ENCODE measurements at regions not wholly inside any gene's neighbourhood (a gene's known extent, or its start where the extent isn't known, plus 50 kb on each side); places are given as distances from the start of the nearest gene placed in this dataset.

DNA sequence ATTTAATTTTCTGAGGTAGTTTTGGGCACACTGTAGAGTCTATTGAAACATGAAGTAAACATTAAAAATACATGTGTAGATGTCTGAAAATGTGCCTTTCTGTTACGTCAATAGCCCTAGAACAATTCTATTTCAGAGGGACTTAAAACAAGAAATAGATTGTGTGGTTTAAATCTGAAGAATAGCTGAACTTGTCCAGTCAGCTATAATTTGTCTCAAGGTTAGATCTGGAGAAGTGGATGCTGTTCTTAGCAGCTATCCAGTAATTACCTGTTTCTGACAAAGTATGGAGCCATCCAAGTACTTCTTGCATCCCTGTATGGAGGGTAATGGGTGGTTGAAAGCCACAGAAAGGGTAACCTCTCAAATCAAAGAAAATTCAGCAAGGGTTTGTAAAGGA lies 92.8 kb downstream of the SEPTIN7 start:
- no peaks in the 10 kb centered on the region for H3K27me3 ChIP-seq (ENCODE audit: control insufficient read depth in 2 of 2, insufficient read depth in 2 of 2, low read length in 2 of 2)
- intact Hi-C loops (cut with micrococcal nuclease) (no loop called here), in situ Hi-C loops (cut with MboI) (no loop called here)
- ChIA-PET CTCF (ENCODE audit: low intra/inter-chr PET ratio) (no interaction called here), POLR2A (no interaction called here)
- H3K27ac ChIP-seq (ENCODE audit: extremely low read depth, low read depth, low read length), result no peak overlapping the region
- peaks cover 17% of the 10 kb centered on the region; the same call in 1 of the 3 replicates for H3K36me3 ChIP-seq (ENCODE audit: control insufficient read depth, insufficient read depth, low read length)
- no peaks in the 10 kb centered on the region for H3K9me1 ChIP-seq (ENCODE audit: control insufficient read depth, insufficient read depth, low read length)
- no TSS peak for BruUV-seq (replicated peaks)
- no peaks in the 10 kb centered on the region; a peak in 1 of 5 replicates for H3K4me1 ChIP-seq (replicated peaks in 1 of 2; ENCODE audit: control insufficient read depth in 2 of 2, insufficient read depth in 2 of 2, low read length in 2 of 2)
- FAIRE-seq (peak; percentile 44), ATAC-seq (no peak), DNase-seq (ENCODE audit: extremely low read depth in 1 of 4, low spot score in 3 of 4) (no peak)
- H3K4me3 ChIP-seq, result no peak overlapping the region
- no peaks in the 10 kb centered on the region for H4K20me1 ChIP-seq (replicated peaks; ENCODE audit: control insufficient read depth, insufficient read depth, low read length)
- no peak overlapping the region for H3K9ac ChIP-seq (ENCODE audit: insufficient read depth in 1 of 2, low read depth in 2 of 2, low read length in 2 of 2)
- H3K9me3 ChIP-seq (replicated peaks; ENCODE audit: control insufficient read depth, insufficient read depth, low read depth, low read length), result no peaks in the 10 kb centered on the region
- WGBS (ENCODE audit: insufficient coverage, low coverage, missing lambda C conversion rate), result 100% methylated on average over 1 of the region's 1 CpG
- no peaks in the 10 kb centered on the region for H3K79me2 ChIP-seq (ENCODE audit: control insufficient read depth, insufficient read depth, low read length)
- H3K4me2 ChIP-seq (ENCODE audit: insufficient read depth, low read length), result no peak overlapping the region
- TF ChIP-seq ZNF639 (CRISPR knock-in tag; conservative IDR thresholded peaks at IDR 0.05 in 1 of 2, IDR thresholded peaks at IDR 0.05 in 1 of 2) (no peak), ZNF354B (CRISPR knock-in tag; IDR thresholded peaks at IDR 0.05) (no peak), POLR2H (tag; IDR thresholded peaks at IDR 0.05; ENCODE audit: low read depth) (no peak), TAF9B (IDR thresholded peaks at IDR 0.05; ENCODE audit: partially characterized antibody) (no peak), C11orf30 (IDR thresholded peaks at IDR 0.05; ENCODE audit: low read depth) (peak; percentile 39; the same call in 1 of the 2 replicates), ZNF79 (CRISPR knock-in tag; IDR thresholded peaks at IDR 0.05; ENCODE audit: low read depth) (no peak), HINFP (tag; conservative IDR thresholded peaks at IDR 0.05; ENCODE audit: low read depth) (no peak), POLR2AphosphoS2 (IDR thresholded peaks at IDR 0.05; ENCODE audit: low read length) (no peak), ZNF316 (IDR thresholded peaks at IDR 0.05) (peak; percentile 70)
- TF ChIP-seq, protein P1, sequence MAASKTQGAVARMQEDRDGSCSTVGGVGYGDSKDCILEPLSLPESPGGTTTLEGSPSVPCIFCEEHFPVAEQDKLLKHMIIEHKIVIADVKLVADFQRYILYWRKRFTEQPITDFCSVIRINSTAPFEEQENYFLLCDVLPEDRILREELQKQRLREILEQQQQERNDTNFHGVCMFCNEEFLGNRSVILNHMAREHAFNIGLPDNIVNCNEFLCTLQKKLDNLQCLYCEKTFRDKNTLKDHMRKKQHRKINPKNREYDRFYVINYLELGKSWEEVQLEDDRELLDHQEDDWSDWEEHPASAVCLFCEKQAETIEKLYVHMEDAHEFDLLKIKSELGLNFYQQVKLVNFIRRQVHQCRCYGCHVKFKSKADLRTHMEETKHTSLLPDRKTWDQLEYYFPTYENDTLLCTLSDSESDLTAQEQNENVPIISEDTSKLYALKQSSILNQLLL (CRISPR knock-in tag; IDR thresholded peaks at IDR 0.05; ENCODE audit: borderline replicate concordance), result no peak
- H2AFZ ChIP-seq (ENCODE audit: low read depth, low read length), result no peak overlapping the region
